ENCODE measurements at regions not wholly inside any gene's neighbourhood (a gene's known extent, or its start where the extent isn't known, plus 50 kb on each side); places are given as distances from the start of the nearest gene placed in this dataset.

DNA sequence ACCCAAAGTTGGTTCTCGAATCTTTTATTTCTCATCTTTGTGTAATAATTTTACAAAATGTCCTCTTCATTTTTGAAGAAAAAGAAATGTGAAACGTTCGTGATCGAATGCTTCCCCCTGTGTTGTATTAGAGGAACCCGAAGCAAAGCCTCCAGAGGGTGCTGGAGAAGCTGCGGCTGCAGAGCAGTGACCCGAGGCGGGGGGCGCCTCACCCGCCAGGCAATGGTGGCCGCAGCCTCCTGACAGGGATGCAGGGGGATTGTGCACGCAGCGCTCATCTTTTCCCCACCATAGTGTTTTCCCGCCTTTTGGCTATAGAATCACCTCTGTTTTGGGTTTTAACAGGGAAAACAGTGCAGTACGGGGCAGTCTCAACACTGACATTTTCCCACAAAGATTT is 307.5 kb upstream of the ANKRD30A start:
- H3K27ac ChIP-seq, result no peak overlapping the region
- no peak for DNase-seq (ENCODE audit: low spot score)
- ChIA-PET CTCF (interaction anchor here (0.7 kb wide), 2 partner anchors 589 to 833 kb away, joined by 3 to 4 read pairs; no protein-coding TSS in a partner anchor), POLR2A (ENCODE audit: low non-redundant PET) (no interaction called here)
- TF ChIP-seq, protein P1, sequence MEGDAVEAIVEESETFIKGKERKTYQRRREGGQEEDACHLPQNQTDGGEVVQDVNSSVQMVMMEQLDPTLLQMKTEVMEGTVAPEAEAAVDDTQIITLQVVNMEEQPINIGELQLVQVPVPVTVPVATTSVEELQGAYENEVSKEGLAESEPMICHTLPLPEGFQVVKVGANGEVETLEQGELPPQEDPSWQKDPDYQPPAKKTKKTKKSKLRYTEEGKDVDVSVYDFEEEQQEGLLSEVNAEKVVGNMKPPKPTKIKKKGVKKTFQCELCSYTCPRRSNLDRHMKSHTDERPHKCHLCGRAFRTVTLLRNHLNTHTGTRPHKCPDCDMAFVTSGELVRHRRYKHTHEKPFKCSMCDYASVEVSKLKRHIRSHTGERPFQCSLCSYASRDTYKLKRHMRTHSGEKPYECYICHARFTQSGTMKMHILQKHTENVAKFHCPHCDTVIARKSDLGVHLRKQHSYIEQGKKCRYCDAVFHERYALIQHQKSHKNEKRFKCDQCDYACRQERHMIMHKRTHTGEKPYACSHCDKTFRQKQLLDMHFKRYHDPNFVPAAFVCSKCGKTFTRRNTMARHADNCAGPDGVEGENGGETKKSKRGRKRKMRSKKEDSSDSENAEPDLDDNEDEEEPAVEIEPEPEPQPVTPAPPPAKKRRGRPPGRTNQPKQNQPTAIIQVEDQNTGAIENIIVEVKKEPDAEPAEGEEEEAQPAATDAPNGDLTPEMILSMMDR (conservative IDR thresholded peaks at IDR 0.05; ENCODE audit: low read depth), result no peak

DNA sequence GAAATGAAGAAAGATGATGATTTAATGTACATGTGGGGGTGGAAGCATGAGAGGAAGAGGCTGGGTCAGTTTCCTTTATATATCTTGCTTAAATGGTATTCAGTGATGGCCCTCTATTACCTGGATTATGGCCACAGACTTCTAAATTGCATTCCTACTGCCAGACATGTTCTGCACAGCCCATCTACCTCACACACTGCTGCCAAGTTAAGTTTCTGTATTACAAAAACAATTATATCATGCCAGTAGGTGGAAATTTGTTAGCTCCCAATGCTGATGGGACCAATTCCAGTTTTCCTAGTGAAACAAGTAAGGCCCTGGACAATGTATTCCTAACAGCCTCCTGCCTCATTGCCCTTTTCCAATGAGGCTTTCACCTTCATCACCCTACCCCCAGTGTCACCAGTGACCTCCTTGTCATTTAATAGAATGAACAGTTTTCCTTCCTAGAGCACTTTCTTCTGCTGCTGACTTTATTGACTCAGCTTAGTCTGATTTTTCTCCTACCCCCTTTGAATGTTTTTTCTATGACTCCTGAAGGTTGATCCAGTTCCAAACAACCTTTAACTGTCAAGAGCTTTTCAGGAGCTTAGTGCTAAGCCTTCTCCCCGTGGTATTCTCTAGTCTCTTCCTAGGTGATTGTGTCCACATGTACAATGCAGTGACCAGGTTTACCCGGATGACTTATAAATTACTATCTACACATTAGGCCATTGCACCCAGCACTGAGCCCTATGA is 316.6 kb upstream of the ANKRD30A start:
- TF ChIP-seq, protein P1 (conservative IDR thresholded peaks at IDR 0.05; ENCODE audit: low read depth), result no peak
- ChIA-PET CTCF (no interaction called here), POLR2A (ENCODE audit: low non-redundant PET) (no interaction called here)
- H3K27ac ChIP-seq, result no peak overlapping the region
- no peak for DNase-seq (ENCODE audit: low spot score)

DNA sequence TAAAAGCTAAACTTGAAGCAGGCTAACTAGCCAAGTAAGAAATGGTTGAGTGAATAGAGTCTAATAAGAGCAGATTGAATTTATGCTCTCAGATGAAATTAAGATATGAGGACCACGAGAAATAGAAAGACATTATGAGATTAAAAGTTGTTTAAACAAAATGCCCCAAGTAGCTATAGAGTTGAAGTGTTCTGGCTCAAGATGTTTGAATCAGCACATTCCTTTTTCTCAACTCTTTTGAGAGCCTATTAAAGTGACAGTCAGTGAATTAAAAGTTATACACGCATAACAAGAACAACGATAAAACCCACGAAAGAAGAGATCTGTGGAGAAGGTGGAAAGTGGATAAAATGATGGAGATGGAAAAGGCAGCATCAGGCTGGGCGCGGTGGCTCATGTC is 322.2 kb upstream of the ANKRD30A start:
- ChIA-PET POLR2A (ENCODE audit: low non-redundant PET) (no interaction called here), CTCF (no interaction called here)
- TF ChIP-seq, protein P1 (conservative IDR thresholded peaks at IDR 0.05; ENCODE audit: low read depth), result no peak
- no peak overlapping the region for H3K27ac ChIP-seq
- DNase-seq (ENCODE audit: low spot score), result no peak

DNA sequence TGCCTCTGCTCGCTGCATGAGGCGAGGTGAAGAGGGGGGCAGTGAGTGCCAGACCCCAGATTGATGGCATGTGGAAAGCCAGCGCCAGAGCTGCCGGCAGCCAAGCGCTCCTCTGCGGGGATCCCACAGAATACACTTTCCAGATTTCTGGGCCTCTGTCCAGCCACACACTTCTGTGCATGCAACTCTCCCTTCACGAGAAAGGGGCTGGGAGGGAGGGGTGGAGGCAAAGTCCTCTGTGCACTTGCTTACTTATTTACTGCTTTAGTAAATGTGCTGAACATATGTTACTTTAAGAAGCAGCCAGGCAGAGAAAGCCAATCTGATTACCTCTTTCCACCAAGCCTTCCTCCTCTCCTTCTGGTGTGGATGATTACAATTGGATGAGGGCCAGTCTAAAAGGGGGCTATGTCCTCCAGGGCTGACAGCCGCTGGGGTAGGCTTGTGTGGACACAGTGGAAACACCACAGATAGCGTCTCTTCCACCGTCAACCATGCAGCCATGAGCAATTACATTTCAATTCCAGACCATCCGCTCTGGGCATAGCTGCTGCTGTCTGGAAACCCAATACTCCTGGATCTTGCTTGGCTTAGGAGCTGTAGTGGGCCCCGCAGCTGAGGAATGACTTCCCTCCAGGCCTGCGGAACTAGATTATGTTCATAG is 322.8 kb upstream of the ANKRD30A start:
- TF ChIP-seq, protein P1 (conservative IDR thresholded peaks at IDR 0.05; ENCODE audit: low read depth), result no peak
- no peak for DNase-seq (ENCODE audit: low spot score)
- no peak overlapping the region for H3K27ac ChIP-seq
- CTCF ChIA-PET, result no interaction called here
- POLR2A ChIA-PET (ENCODE audit: low non-redundant PET), result no interaction called here

DNA sequence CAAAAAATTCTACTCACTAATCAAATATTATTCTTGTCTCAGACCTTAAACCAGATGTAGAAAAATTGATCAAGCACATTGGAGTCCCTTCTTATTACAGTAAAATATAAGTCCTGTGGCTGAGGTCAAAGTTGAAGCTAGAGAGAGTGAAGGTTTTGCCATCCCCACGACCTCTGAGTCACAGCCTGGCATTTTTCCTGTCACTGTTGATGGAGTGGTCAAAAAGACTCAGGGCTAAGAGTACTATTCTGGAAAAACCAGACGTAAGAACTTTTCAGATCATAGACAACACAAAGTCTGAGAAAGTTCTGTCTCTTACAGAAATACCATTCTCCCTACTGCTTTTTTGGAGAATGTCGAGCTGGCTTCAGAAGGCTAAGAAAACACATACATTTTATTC is 323.7 kb upstream of the ANKRD30A start:
- ChIA-PET CTCF (no interaction called here), POLR2A (ENCODE audit: low non-redundant PET) (no interaction called here)

DNA sequence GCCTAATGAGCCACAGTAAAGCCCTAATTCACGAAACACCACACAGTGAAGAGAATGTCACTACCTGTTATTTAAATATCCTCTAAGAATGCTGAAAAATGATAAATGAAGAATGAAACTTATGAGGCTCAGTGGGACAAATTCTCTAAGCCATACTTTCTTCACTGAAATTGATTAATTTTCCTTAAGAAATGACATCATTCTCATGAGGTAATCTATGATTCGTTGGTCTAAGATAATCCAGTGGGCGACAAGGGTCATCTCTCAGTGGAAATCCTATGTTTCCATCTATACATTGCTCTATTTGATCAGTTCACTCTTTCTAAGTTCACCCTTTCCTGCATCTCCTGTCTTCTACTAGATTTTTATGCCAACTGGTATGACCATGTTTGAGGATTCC is 330.4 kb upstream of the ANKRD30A start:
- TF ChIP-seq, protein P1 (conservative IDR thresholded peaks at IDR 0.05; ENCODE audit: low read depth), result no peak
- H3K27ac ChIP-seq, result no peak overlapping the region
- POLR2A ChIA-PET (ENCODE audit: low non-redundant PET), result no interaction called here
- CTCF ChIA-PET, result no interaction called here
- no peak for DNase-seq (ENCODE audit: low spot score)

More for the DNA sequence above, 323.7 kb upstream of the ANKRD30A start:
- H3K27ac ChIP-seq, result no peak overlapping the region
- TF ChIP-seq, protein P1 (conservative IDR thresholded peaks at IDR 0.05; ENCODE audit: low read depth), result no peak
- no peak for DNase-seq (ENCODE audit: low spot score)

All from RWPE1 (cell line).